ENCODE measurements at regions not wholly inside any gene's neighbourhood (a gene's known extent, or its start where the extent isn't known, plus 50 kb on each side); places are given as distances from the start of the nearest gene placed in this dataset.

DNA sequence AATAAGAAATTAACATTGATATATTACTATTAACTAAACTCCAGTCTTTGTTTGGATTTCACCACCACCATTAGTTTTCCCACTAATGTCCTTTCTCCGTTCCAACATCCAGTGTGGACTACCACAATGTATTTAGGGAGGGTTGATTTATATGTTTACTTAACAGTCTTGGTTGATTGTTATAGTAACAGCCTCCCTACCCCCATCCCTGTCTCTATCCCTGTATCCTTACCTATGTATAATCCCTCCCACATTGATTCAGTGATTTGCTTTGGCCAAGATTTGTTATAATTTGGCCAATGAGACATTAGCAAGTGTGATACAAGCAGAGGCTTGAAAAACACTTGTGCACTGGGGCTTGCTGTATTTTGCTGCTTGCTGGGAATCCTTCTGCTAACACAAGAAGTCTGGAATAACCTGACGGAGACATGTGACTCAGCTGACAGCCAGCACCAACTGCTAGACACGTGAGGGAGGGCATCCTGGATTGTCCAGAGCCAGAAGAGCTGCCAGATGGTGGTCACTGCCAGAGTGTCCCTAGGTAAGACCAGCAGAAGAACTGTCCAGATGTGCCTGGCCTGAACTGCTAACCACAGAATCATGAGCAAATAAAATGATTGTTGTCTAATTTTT lies 51.2 kb upstream of the TCF7 start:
- TF ChIP-seq CTCF (conservative IDR thresholded peaks at IDR 0.05): no peak
- H3K27ac ChIP-seq: no peak overlapping the region

DNA sequence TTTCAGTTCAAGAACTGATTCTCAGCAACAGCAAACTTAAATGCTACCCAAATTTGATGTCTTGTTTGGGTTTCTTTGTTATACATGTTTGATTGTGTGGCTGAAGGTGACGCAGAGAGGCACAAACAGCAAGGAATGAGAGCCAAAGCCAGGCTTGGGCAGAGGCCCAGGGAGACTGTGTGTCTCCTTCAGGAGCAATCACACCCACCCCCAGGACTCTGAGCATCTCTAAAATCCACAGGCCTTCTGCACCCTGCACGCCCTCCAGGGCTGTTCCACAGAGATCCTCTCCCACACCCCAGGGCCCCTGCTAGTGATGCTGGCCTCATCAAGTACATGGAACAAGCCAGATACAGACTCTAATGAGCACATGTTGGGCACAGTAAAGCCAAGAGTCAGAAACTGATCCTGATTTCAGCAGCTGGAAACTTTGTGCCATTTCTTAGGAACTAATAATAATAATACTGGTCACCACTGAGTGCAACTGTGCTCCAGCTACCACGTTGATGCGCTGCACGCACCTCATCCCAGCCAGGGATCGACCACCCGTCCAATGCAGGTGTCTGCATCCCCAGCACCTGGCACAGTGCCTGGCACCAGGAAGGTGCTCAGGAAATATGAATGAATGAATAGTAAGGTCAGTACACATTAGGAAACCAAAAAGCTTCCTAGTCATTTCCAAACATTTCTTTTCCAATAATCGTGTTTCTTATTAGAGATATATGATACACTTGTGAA lies 54.6 kb upstream of the TCF7 start:
- TF ChIP-seq CTCF (conservative IDR thresholded peaks at IDR 0.05) (no peak), ZFX (IDR thresholded peaks at IDR 0.05) (no peak)
- peak overlapping the region; percentile 76 for H3K27ac ChIP-seq

GRCh38 chr5:134055015-134055414 lies 50.2 kb upstream of the VDAC1 start:
- no peak overlapping the region for H3K27ac ChIP-seq

More at GRCh38 chr5:134055015-134055414, 50.2 kb upstream of the VDAC1 start:
- TF ChIP-seq ZFX (IDR thresholded peaks at IDR 0.05) (no peak), CTCF (conservative IDR thresholded peaks at IDR 0.05) (no peak)

Data from C4-2B (cell line).